Astrocyte (in vitro differentiated cells and primary cell): ENCODE measurements at regions not wholly inside any gene's neighbourhood (a gene's known extent, or its start where the extent isn't known, plus 50 kb on each side); places are given as distances from the start of the nearest gene placed in this dataset.
A peak's percentile ranks its signal among the peaks of the same experiment; 100 is the strongest.

Experiments
- DNase-seq: peaks from one replicate; pipeline ENCODE4 v3.0.0-alpha.2; 2010; ENCODE audit warnings: low read depth
- FAIRE-seq: peaks from 2 replicates; lab custom pipeline; 2011; peaks lifted over from hg19 to GRCh38; lab: Jason Lieb, UNC
- H2AFZ ChIP-seq: 2 replicates; pipeline ENCODE4 v1.6.0; 2012; ENCODE audit warnings: low read depth, low read length, inconsistent platforms
- H3K27ac ChIP-seq: 2 replicates; pipeline ENCODE4 v1.5.1; 2011; ENCODE audit warnings: low read depth, low read length, inconsistent platforms
- H3K27me3 ChIP-seq: 2 replicates; pipeline ENCODE4 v1.6.0; 2011; ENCODE audit warnings: low read length, inconsistent platforms; ENCODE audit not compliant: insufficient read depth
- H3K36me3 ChIP-seq: 2 replicates; pipeline ENCODE4 v1.5.1; 2011; ENCODE audit warnings: low read length, inconsistent platforms; ENCODE audit not compliant: insufficient read depth
- H3K4me1 ChIP-seq: 2 replicates; pipeline ENCODE4 v1.5.1; 2011; ENCODE audit warnings: low read length, inconsistent platforms; ENCODE audit not compliant: insufficient read depth
- H3K4me2 ChIP-seq: 2 replicates; pipeline ENCODE4 v1.6.0; 2012; ENCODE audit warnings: low read length, inconsistent platforms
- H3K4me3 ChIP-seq: 2 replicates; pipeline ENCODE4 v1.5.1; 2011; ENCODE audit warnings: low read depth, mild to moderate bottlenecking, low read length, inconsistent platforms; ENCODE audit not compliant: insufficient read depth
- H3K79me2 ChIP-seq: 2 replicates; pipeline ENCODE4 v1.6.0; 2012; ENCODE audit warnings: mild to moderate bottlenecking, low read length, inconsistent platforms; ENCODE audit not compliant: insufficient read depth
- H3K9ac ChIP-seq: 2 replicates; pipeline ENCODE4 v1.6.0; 2012; ENCODE audit warnings: mild to moderate bottlenecking, low read length, inconsistent platforms
- H3K9me3 ChIP-seq: 2 replicates; pipeline ENCODE4 v1.5.1; 2012; ENCODE audit warnings: low read depth, mild to moderate bottlenecking, low read length, inconsistent platforms; ENCODE audit not compliant: insufficient read depth
- H4K20me1 ChIP-seq: 2 replicates; pipeline ENCODE4 v1.6.0; 2012; ENCODE audit warnings: low read length, inconsistent platforms; ENCODE audit not compliant: insufficient read depth
- H3K27ac Mint-ChIP-seq: one replicate; pipeline ENCODE4 v1.8.0; 2021; ENCODE audit warnings: mild to moderate bottlenecking, mixed read lengths; ENCODE audit not compliant: unreplicated experiment
- H3K27me3 Mint-ChIP-seq: one replicate; pipeline ENCODE4 v1.8.0; 2021; ENCODE audit warnings: low read depth, mixed read lengths; ENCODE audit not compliant: unreplicated experiment
- H3K36me3 Mint-ChIP-seq: one replicate; pipeline ENCODE4 v1.8.0; 2021; ENCODE audit warnings: low read depth, mixed read lengths; ENCODE audit not compliant: unreplicated experiment
- H3K4me1 Mint-ChIP-seq: one replicate; pipeline ENCODE4 v1.8.0; 2021; ENCODE audit warnings: low read depth, mixed read lengths; ENCODE audit not compliant: unreplicated experiment
- H3K4me3 Mint-ChIP-seq: one replicate; pipeline ENCODE4 v1.8.0; 2021; ENCODE audit warnings: mild to moderate bottlenecking, moderate library complexity, mixed read lengths; ENCODE audit not compliant: unreplicated experiment
- H3K9me3 Mint-ChIP-seq: one replicate; pipeline ENCODE4 v1.8.0; 2021; ENCODE audit warnings: mild to moderate bottlenecking, mixed read lengths; ENCODE audit not compliant: unreplicated experiment
- CTCF ChIP-seq: IDR thresholded peaks from 2 replicates; pipeline ENCODE4 v1.5.1; 2011; ENCODE audit warnings: low read depth, mild to moderate bottlenecking, inconsistent platforms, low read length, moderate library complexity; ENCODE audit not compliant: insufficient read depth
- EZH2 ChIP-seq: IDR thresholded peaks from 2 replicates; pipeline ENCODE4 v1.6.1; 2012; ENCODE audit warnings: mild to moderate bottlenecking, low read length, inconsistent platforms; ENCODE audit not compliant: insufficient read depth

DNA sequence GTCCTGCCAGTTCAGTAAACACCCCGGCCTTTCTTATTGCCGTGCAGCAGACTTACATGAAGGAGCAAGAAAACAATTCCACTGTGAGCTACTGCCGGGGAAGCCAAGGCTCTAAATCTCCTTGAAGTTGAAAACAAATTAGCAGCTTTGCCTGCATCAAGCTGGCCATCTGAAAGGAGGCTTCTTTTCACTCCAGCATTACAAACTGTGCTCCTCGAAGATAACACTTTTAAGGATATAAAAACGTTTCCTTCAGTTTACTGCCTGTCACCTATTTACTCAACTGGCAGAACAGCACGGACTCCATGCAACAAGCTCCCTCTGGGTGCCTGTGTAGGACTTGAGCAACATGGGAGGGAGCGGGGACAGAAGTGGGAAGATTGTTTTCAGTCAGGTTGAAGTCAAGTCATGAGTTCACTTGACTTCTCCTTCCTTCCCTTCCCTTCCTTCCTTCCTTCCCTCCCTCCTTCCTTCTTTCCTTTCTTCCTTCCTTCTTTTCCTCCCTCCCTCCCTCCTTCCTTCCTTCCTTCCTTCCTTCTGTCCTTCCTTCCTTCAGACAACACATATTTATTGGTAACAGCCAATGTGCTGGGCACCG, 67.4 kb downstream of the ZNF608 start:
- Mint-ChIP-seq H3K36me3 (peaks cover 12% of the 10 kb centered on the region), H3K27ac (peak overlapping the region; percentile 18), H3K4me3 (peak overlapping the region; percentile 14), H3K27me3 (no peaks in the 10 kb centered on the region), H3K9me3 (no peaks in the 10 kb centered on the region), H3K4me1 (peaks cover 60% of the 10 kb centered on the region)
- Histone ChIP-seq H3K27me3 (no peaks in the 10 kb centered on the region), H4K20me1 (peaks cover 19% of the 10 kb centered on the region), H2AFZ (no peak overlapping the region), H3K36me3 (no peaks in the 10 kb centered on the region), H3K79me2 (peaks cover 24% of the 10 kb centered on the region), H3K4me3 (no peak overlapping the region), H3K4me1 (peaks cover 16% of the 10 kb centered on the region), H3K4me2 (no peak overlapping the region), H3K27ac (no peak overlapping the region), H3K9ac (no peak overlapping the region), H3K9me3 (no peaks in the 10 kb centered on the region)
- TF ChIP-seq CTCF = no peak
- no peak for TF ChIP-seq EZH2
- FAIRE-seq (no peak), DNase-seq (no peak)

DNA sequence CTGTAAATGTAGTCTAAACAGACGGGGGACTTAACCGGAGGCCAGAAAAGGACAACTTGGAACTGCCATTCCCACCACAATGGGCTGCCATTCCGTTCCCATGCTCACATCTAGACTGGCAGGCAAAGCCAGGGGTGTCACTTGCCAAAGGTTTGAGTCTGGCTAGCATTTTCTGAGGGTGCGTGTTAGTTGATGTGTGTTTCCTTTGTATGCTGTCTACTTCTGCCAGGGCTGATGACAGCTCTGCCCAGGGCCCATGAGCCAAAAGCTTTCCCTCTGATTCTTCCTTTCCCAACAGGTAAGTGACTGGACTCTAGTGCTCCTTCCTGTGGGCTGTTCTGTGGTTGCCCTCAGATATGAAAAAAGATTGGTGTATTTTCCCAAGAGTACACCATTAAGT, 68.0 kb downstream of the ZNF608 start:
- Histone ChIP-seq H3K27ac (no peak overlapping the region), H3K4me2 (no peak overlapping the region), H3K9me3 (no peaks in the 10 kb centered on the region), H3K4me3 (no peak overlapping the region), H3K4me1 (peaks cover 16% of the 10 kb centered on the region), H3K27me3 (no peaks in the 10 kb centered on the region), H2AFZ (no peak overlapping the region), H4K20me1 (peaks cover 20% of the 10 kb centered on the region), H3K79me2 (peaks cover 24% of the 10 kb centered on the region), H3K36me3 (no peaks in the 10 kb centered on the region), H3K9ac (no peak overlapping the region)
- Mint-ChIP-seq H3K9me3 (no peaks in the 10 kb centered on the region), H3K27me3 (no peaks in the 10 kb centered on the region), H3K27ac (peak overlapping the region; percentile 69), H3K4me1 (peaks cover 58% of the 10 kb centered on the region), H3K4me3 (peak overlapping the region; percentile 14), H3K36me3 (peaks cover 12% of the 10 kb centered on the region)
- DNase-seq (no peak), FAIRE-seq (no peak)
- TF ChIP-seq CTCF = no peak
